ENCODE measurements at regions not wholly inside any gene's neighbourhood (a gene's known extent, or its start where the extent isn't known, plus 50 kb on each side); places are given as distances from the start of the nearest gene placed in this dataset.
"Not testable (repeated sequence)": the region's sequence is repeated elsewhere in the genome, so short reads cannot be mapped to it uniquely, and the experiment has no call there.

GRCh38 chr3:63092515-63092914, 185.6 kb upstream of the SYNPR start:
- no peak for DNase-seq (ENCODE audit: low spot score)

GRCh38 chr3:63094642-63095408, 183.3 kb upstream of the SYNPR start:
- DNase-seq (ENCODE audit: low spot score) (no peak), ATAC-seq (no peak)

More at GRCh38 chr3:63092515-63092914, 185.6 kb upstream of the SYNPR start:
- ATAC-seq: no peak

- DNase-seq (ENCODE audit: low spot score) (no peak), ATAC-seq (no peak)
Measured at GRCh38 chr3:63096248-63097058, 181.7 kb upstream of the SYNPR start.

DNA sequence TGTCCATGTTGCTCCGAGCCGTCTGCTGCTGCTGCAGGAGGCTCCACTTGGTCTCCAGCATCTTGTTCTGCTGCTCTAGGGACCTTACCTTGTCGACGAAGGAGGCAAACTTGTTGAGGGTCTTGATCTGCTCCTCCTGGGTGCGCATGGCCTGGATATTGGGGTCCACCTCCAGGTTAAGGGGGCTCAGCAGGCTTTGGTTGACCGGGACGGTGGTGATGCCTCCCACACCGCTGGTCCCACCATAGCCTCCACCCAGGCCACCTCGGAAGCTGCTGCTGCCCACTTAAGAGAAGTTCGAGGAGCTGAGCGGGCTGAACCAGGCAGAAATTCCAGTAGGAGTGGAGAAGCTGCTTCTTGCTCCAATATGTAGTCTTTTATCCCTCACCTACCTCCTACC, 180.7 kb upstream of the SYNPR start:
- DNase-seq (ENCODE audit: low spot score) (no peak), ATAC-seq (no peak)

DNA sequence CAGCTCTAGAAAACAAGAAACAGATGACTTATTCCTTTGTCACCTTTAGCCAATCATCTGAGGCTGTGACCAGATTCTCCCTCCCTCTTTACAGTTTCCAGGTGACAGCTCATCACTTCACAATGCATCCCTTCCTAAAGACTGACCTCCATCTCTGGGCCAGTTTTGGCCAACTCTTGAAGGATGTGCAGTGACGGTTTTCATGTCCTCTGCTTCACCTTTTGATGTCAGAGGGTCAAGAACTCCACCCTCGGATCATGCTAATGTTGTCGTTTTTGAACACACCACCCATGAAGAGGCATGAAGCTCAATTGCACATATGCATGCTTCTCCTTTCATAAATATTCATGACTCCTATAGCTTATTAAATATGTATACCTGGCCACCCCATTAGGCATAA, 161.2 kb upstream of the SYNPR start:
- ATAC-seq: no peak
- DNase-seq (ENCODE audit: low spot score): no peak

DNA sequence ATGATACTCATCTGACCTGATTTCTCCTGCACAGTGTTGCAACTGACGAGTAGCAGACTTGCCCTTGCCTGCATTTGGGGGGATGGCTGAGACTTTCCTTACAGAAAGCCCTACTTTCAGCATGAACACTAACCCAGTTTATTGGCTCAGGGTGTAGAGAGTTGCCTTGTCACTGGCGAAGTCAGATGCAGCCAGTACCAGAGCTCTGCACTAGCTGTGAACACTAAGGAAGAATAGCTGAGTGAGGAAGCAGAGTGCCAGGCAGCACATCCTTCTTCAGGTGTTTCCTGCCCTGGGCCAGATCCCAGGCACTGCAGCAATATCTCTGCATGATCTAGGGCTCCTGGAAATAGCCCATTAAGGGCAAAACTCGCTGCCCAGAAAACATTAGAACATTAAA, 154.0 kb upstream of the SYNPR start:
- DNase-seq (ENCODE audit: low spot score) (no peak), ATAC-seq (no peak)

DNA sequence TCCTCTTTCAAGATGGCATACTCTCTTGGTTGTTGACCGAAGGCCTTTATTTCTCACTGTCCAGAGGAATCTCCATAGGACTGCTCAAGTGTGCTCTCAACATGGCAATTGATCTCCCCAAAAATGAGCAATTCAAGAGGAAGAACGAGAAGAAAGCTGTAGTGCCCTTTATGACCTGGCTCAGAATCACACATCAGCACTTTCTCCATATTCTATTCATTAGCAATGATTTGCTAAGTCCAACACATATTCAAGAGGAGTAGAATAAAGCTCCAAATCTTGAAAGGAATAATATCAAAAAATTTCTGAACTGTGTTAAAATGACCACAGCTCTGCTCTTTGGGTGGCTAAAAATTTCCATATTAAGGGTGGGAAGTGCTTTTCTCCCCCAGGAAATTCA, 151.6 kb upstream of the SYNPR start:
- DNase-seq (ENCODE audit: low spot score): no peak
- ATAC-seq: no peak

GRCh38 chr3:63128380-63128779, 149.7 kb upstream of the SYNPR start:
- ATAC-seq: no peak
- no peak for DNase-seq (ENCODE audit: low spot score)

GRCh38 chr3:63130625-63131024, 147.5 kb upstream of the SYNPR start:
- no peak for ATAC-seq

GRCh38 chr3:63132461-63133250, 145.5 kb upstream of the SYNPR start:
- DNase-seq (ENCODE audit: low spot score): no peak
- no peak for ATAC-seq

More at GRCh38 chr3:63130625-63131024, 147.5 kb upstream of the SYNPR start:
- no peak for DNase-seq (ENCODE audit: low spot score)

- no peak for DNase-seq (ENCODE audit: low spot score)
- no peak for ATAC-seq
Measured at GRCh38 chr3:63135367-63135766, 142.7 kb upstream of the SYNPR start.

DNA sequence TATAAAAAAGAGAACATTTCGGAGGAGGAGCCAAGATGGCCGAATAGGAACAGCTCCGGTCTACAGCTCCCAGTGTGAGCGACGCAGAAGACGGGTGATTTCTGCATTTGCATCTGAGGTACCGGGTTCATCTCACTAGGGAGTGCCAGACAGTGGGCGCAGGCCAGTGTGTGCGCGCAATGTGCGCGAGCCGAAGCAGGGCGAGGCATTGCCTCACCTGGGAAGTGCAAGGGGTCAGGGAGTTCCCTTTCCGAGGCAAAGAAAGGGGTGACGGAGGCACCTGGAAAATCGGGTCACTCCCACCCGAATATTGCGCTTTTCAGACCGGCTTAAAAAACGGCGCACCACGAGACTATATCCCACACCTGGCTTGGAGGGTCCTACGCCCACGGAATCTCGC, 141.9 kb upstream of the SYNPR start:
- not testable (repeated sequence) for DNase-seq (ENCODE audit: low spot score); ATAC-seq

DNA sequence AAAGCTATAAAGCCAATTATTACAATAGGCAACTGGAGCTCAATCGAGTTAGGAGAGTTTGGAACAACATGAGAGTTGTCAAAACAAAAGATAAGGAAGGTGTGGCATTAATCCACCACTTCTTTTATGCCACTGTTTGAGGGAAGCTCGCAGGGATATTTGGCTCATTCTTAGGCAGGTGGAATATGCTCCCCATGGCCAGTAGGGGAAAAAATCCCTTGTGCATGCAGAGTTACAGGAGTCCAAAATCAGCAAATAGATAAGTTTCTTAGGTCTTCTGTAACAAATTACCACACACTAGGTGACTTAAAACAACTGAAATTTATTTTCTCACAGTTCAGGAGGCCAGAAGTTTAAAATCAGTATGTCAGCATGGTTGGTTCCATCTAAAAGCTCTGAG, 135.4 kb upstream of the SYNPR start:
- no peak for DNase-seq (ENCODE audit: low spot score)
- ATAC-seq: no peak

- no peak for DNase-seq (ENCODE audit: low spot score)
- no peak for ATAC-seq
Measured at GRCh38 chr3:63146154-63146553, 132.0 kb upstream of the SYNPR start.

GRCh38 chr3:63150880-63151279, 127.2 kb upstream of the SYNPR start:
- ATAC-seq (no peak), DNase-seq (ENCODE audit: low spot score) (no peak)

- ATAC-seq: no peak
- no peak for DNase-seq (ENCODE audit: low spot score)
Measured at GRCh38 chr3:63151897-63152296, 126.2 kb upstream of the SYNPR start.

DNA sequence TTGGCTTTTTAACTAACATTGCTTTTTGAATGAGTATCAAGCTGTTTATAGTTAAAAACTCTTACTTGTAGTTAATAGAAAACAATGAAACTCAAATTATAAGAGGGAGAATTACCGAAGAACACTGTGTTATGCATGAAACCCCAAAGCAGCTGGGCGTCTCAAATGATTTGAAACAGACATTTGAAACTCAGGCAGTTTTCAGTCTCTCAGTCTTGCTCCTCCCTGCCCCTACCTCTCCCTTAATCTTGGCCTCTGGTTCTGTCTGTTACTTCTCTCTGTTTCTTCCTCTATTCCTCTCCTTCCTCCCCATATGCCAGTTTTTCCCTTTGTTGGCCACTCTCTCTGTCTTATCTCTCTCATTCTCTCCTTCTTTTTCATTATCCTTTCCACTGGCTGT, 118.3 kb upstream of the SYNPR start:
- no peak for ATAC-seq
- no peak for DNase-seq (ENCODE audit: low spot score)

DNA sequence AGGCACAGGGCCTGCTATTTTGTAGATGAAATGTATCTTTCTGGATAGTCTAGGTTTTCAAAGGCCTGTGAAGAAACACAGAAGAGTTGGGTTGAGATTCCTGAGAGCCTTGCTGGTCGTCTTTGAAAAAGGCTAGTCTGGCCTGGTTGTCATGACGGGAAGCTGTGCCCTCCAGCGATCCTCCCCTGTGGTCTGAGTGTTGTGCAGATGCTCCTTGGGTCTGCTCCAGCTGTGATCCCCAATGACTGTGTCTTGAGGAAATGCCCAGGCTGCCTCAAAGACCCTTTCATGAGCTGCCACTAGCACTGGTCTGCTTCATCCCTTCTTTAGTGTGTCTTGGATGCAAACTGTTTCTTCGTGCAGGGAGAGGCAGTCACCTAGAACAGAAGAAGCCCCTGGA, 111.0 kb upstream of the SYNPR start:
- DNase-seq (ENCODE audit: low spot score) (no peak), ATAC-seq (no peak)

- no peak for ATAC-seq
- DNase-seq (ENCODE audit: low spot score): no peak
Measured at GRCh38 chr3:63168179-63168578, 109.9 kb upstream of the SYNPR start.

DNA sequence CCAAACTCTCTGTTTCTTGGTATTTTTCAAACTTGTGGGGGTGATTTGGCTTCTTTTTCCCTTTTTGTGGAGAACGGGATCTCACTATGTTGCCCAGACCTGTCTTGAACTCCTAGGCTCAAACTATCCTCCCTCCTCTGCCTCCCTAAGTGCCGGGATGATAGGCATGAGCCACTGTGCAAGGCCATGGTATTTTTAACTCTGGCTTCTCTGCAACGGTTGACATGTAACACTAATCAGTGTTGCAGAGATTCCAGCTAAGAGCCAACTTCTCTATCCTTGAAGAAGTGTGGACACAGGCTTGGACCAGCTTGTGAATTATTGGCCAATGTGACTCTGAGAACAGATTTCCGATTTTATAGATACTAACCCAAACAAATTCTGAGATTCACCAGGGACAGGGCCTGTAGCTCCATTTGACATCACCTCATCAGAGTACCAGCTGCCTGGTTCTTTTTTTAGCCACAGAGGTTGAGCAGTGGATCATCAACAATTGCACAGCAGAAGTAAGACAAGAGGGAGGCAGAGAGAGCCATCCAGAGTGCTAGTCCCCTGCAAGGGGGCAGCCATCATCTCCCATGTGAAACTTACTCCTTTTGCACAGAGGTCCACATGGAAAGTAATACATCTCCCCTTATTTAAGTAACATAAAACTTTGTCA, 98.1 kb upstream of the SYNPR start:
- ATAC-seq: no peak
- no peak for DNase-seq (ENCODE audit: low spot score)

DNA sequence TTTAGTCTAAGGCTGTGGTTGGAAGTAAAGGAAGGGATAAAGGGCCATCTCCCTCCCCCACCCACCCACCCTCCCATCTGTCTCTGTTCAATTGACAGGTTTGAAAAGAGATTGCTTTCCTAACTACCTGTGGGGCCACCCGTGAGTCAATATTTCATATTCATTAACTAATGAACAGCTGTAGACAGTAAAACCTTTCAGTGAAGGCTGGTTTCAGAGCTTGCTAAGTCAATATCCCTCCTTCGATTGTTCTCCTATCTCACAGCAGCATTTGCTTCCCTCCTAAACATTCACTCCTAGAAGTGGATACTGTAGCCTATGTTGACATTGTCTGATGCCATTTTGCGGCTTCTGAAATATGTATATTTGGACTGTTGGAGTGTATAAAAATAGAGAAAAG, 85.9 kb upstream of the SYNPR start:
- ATAC-seq (no peak), DNase-seq (ENCODE audit: low spot score) (no peak)

Data from left lobe of liver (tissue), 2 donors.